AG04450 (cell line): ENCODE measurements at regions not wholly inside any gene's neighbourhood (a gene's known extent, or its start where the extent isn't known, plus 50 kb on each side); places are given as distances from the start of the nearest gene placed in this dataset.

Experiments
- CTCF ChIA-PET: fragments of 300-600, 350-600 bp; formaldehyde crosslinking; extraction: SDS; loops from one replicate; lab custom pipeline; 2022; ENCODE audit warnings: antibody characterized with exemption, inconsistent platforms; lab: Charles Lee
- POLR2A ChIA-PET: fragments of 350-600 bp; formaldehyde crosslinking; extraction: SDS; loops from one replicate; lab custom pipeline; 2021; ENCODE audit warnings: antibody characterized with exemption, inconsistent platforms; lab: Yijun Ruan, JAX
- DNase-seq: peaks from one replicate; pipeline ENCODE4 v3.0.0-alpha.2; 2011; ENCODE audit warnings: low read depth, low spot score
- H3K27ac ChIP-seq: one replicate; pipeline ENCODE4 v1.5.1; 2012; ENCODE audit warnings: low read depth, low read length, control low read depth
- H3K27me3 ChIP-seq: one replicate; pipeline ENCODE4 v1.6.0; 2012; ENCODE audit warnings: low read length; ENCODE audit not compliant: control insufficient read depth, insufficient read depth
- H3K4me3 ChIP-seq: 2 replicates; pipeline ENCODE4 v1.5.1; 2011; ENCODE audit warnings: mild to moderate bottlenecking, low read depth, low read length, control low read depth
- H3K9me3 ChIP-seq: 2 replicates; pipeline ENCODE4 v1.5.1; 2012; ENCODE audit warnings: low read length; ENCODE audit not compliant: control insufficient read depth, insufficient read depth
- TF ChIP-seq, protein P1 (sequence below): IDR thresholded peaks from 2 replicates; pipeline ENCODE4 v1.5.1; 2011; ENCODE audit warnings: low read depth, low read length, control low read depth, inconsistent platforms

DNA sequence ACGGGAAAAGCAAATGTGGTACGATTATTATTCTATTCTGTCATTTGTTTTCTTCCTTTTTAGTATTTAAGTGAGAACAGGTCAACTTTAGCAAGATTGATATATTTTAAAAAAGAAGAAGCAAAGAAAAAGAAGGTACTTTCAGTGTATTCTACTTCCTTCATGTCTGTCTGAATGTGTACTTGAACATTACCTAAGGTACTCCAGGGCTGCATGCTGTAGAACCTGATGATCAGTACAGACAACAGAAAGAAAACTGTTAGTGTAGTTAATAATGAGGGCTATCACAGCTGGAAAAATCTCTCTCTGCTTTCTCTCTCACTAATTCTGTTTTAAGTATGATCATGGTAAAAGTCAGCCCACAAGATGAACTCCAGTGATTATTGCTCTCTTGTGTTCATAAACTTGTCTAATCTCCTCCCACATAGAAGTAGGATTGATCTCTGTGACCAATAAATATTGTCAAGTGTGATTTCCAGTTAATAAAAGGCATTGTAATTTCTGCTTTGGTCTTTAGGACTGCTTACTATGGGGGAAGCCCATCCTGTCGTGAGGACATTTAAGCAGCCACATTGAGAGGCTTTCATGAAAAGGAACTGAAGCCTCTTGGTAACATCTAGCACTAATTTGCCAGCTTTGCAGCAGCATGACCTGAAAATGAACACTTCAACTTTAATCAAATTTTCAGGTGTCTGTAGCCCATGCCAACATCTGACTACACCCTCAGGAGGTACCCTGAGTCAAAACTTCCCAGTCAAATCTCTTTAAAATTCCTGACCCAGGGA lies 864.0 kb upstream of the ACO1 start:
- H3K27me3 ChIP-seq: no peaks in the 10 kb centered on the region
- ChIA-PET CTCF (no interaction called here), POLR2A (no interaction called here)
- peaks cover 9% of the 10 kb centered on the region; the same call in 1 of the 2 replicates for H3K9me3 ChIP-seq
- no peak for DNase-seq
- no peak overlapping the region for H3K4me3 ChIP-seq
- TF ChIP-seq, protein P1, sequence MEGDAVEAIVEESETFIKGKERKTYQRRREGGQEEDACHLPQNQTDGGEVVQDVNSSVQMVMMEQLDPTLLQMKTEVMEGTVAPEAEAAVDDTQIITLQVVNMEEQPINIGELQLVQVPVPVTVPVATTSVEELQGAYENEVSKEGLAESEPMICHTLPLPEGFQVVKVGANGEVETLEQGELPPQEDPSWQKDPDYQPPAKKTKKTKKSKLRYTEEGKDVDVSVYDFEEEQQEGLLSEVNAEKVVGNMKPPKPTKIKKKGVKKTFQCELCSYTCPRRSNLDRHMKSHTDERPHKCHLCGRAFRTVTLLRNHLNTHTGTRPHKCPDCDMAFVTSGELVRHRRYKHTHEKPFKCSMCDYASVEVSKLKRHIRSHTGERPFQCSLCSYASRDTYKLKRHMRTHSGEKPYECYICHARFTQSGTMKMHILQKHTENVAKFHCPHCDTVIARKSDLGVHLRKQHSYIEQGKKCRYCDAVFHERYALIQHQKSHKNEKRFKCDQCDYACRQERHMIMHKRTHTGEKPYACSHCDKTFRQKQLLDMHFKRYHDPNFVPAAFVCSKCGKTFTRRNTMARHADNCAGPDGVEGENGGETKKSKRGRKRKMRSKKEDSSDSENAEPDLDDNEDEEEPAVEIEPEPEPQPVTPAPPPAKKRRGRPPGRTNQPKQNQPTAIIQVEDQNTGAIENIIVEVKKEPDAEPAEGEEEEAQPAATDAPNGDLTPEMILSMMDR: no peak
- H3K27ac ChIP-seq: no peak overlapping the region

DNA sequence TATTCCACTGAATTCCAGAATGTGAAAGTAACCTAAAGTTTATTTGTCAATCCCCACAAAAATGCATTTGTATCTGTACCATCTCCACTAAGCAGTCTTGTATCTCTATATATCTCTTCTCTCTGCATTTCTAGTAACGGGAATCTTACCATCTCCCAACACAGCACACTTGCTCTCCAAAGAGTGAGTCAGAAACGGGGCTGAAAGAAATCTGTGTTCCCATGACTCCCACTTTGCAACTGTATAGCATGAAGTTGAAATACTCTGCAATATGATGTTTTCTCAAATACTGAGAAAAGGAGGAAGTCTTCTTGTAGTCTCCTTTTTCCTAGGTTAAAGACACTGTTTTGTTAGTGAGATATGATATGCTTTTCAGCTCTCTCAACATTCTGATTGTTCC lies 848.8 kb upstream of the ACO1 start:
- no peaks in the 10 kb centered on the region for H3K27me3 ChIP-seq
- H3K27ac ChIP-seq: no peak overlapping the region
- DNase-seq: no peak
- ChIA-PET CTCF (no interaction called here), POLR2A (no interaction called here)
- no peak overlapping the region for H3K4me3 ChIP-seq
- H3K9me3 ChIP-seq: no peaks in the 10 kb centered on the region
- TF ChIP-seq, protein P1: no peak

DNA sequence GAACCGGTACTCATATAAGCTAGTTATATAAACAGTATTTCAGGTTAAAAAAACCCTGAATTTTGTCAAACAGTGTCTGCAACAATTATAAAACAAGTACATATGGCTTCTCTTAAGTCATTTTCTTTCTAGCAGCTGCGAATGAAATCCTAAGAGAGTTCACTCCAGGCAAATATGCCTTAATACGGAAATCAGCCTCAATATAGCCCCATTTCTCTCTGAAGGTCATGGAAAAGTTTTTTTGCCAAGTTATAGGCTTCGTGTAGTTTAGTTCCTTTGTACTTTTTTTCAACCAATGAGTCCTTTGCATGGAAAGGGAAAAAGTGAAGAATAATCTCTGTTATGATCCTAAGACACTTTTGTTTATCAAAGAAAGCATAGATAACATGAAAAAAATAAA lies 848.0 kb upstream of the ACO1 start:
- ChIA-PET CTCF (no interaction called here), POLR2A (no interaction called here)
- no peaks in the 10 kb centered on the region for H3K9me3 ChIP-seq
- TF ChIP-seq, protein P1: no peak
- no peak for DNase-seq
- no peak overlapping the region for H3K27ac ChIP-seq
- no peak overlapping the region for H3K4me3 ChIP-seq
- H3K27me3 ChIP-seq: no peaks in the 10 kb centered on the region

DNA sequence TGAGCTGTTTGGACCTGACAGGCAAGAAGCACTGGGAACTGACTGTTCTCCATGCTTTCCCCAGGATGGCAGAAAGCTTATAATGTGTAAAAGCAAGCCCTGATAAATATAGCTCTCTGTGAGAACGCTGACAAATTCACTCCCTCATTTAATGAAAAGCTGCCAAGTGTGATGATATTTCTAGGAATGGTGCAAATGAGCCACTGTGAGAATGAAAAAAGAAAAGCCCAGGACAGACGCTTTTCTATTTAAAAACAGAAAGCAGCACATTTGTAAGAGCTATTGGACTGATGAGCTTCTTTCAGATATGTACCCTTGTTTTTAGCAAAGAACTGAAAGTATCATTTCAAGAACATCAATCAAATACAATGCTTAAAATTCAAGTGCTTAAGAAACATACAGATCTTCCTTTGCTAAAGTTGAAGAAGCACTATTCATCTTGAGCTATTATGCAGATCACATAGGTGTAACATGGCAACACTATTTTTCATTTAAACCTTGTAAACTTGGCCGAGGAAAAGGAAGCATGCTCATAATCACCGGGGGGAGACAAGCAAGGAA lies 842.6 kb upstream of the ACO1 start:
- Histone ChIP-seq H3K27me3 (no peaks in the 10 kb centered on the region), H3K27ac (no peak overlapping the region), H3K9me3 (no peaks in the 10 kb centered on the region), H3K4me3 (no peak overlapping the region)
- POLR2A ChIA-PET: no interaction called here
- TF ChIP-seq, protein P1: no peak
- CTCF ChIA-PET: interaction anchor here (0.8 kb wide), 1 partner anchor 422 kb away, joined by 3 read pairs; no protein-coding TSS in a partner anchor
- DNase-seq: no peak

DNA sequence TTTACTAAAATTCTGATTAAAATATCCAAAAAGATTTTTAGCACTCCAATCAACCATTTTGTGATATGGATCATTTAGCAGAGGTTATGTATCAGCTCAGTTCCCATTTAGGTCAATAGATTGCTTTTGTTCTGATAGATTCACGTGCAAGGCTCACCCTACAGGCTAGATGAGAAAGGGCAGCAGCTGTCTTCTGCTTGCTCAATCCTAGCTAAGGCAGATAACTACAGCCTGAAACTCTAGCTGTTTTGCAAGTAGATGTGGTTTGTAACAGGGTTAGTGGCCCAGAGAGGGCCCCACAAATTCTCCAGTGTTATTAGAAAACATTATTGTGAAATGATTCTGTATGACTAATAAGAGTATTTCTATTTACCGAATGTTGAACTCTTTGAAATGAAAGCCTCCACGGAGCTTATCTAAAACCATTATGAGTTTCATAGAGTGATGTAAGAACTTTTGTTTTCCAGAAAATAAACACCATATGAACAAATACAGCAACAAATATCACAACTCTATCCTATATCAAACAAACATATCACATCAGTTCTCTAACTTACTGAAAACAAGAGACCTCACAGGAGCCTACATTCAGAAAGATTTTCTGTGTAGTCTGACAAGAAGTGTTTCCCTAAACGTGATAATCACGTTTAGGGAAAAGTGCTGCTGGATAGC lies 841.9 kb upstream of the ACO1 start:
- POLR2A ChIA-PET: no interaction called here
- Histone ChIP-seq H3K9me3 (no peaks in the 10 kb centered on the region), H3K27me3 (no peaks in the 10 kb centered on the region), H3K27ac (no peak overlapping the region), H3K4me3 (no peak overlapping the region)
- DNase-seq: no peak
- CTCF ChIA-PET: interaction anchor here (0.6 kb wide), 1 partner anchor 144 kb away, joined by 3 read pairs; no protein-coding TSS in a partner anchor
- TF ChIP-seq, protein P1: peak; percentile 37; the same call in 1 of the 2 replicates
